ENCODE measurements at regions not wholly inside any gene's neighbourhood (a gene's known extent, or its start where the extent isn't known, plus 50 kb on each side); places are given as distances from the start of the nearest gene placed in this dataset.

- intact Hi-C loops (cut with micrococcal nuclease; ENCODE audit: unreplicated experiment), result no loop called here
- Histone ChIP-seq H3K9ac (ENCODE audit: control insufficient read depth, insufficient read depth, low read length) (no peak overlapping the region), H3K27ac (ENCODE audit: control insufficient read depth, insufficient read depth) (no peak overlapping the region), H3K4me2 (ENCODE audit: control insufficient read depth, insufficient read depth) (no peak overlapping the region), H3K36me3 (ENCODE audit: control insufficient read depth in 2 of 2, insufficient read depth in 2 of 2, low read length in 1 of 2) (no peaks in the 10 kb centered on the region), H4K20me1 (ENCODE audit: control insufficient read depth, insufficient read depth) (no peaks in the 10 kb centered on the region), H2AFZ (ENCODE audit: control insufficient read depth, low read depth, low read length) (no peak overlapping the region), H3K9me3 (replicated peaks; ENCODE audit: control insufficient read depth, insufficient read depth, low read length) (no peaks in the 10 kb centered on the region), H3K4me3 (no peak overlapping the region), H3K4me1 (ENCODE audit: control insufficient read depth, insufficient read depth, low read length) (no peaks in the 10 kb centered on the region), H3K27me3 (replicated peaks in 1 of 2; ENCODE audit: control insufficient read depth in 2 of 2, insufficient read depth in 2 of 2, low read length in 1 of 2) (no peaks in the 10 kb centered on the region), H3K79me2 (ENCODE audit: control insufficient read depth, insufficient read depth, low read length) (no peaks in the 10 kb centered on the region)
- no TSS peak for BruUV-seq (replicated peaks)
- ChIA-PET CTCF (interaction anchor here (0.6 kb wide), 1 partner anchor 84 kb away, joined by 4 read pairs; no protein-coding TSS in a partner anchor), POLR2A (no interaction called here), RAD21 (ENCODE audit: unreplicated experiment) (no interaction called here), SMC1A (ENCODE audit: uncharacterized antibody, unreplicated experiment) (interaction anchor here (0.7 kb wide), 1 partner anchor 57 kb away, joined by 3 read pairs; no protein-coding TSS in a partner anchor)
- in situ Hi-C loops (cut with MboI), result no loop called here
- ATAC-seq (no peak), DNase-seq (ENCODE audit: low read depth, low spot score) (no peak), FAIRE-seq (no peak)
- 66% methylated on average over 2 of the region's 2 CpGs for WGBS (ENCODE audit: insufficient coverage, insufficient replicate concordance, low lambda C conversion rate, missing lambda C conversion rate)
- TF ChIP-seq, protein P1, sequence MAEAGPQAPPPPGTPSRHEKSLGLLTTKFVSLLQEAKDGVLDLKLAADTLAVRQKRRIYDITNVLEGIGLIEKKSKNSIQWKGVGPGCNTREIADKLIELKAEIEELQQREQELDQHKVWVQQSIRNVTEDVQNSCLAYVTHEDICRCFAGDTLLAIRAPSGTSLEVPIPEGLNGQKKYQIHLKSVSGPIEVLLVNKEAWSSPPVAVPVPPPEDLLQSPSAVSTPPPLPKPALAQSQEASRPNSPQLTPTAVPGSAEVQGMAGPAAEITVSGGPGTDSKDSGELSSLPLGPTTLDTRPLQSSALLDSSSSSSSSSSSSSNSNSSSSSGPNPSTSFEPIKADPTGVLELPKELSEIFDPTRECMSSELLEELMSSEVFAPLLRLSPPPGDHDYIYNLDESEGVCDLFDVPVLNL (IDR thresholded peaks at IDR 0.05; ENCODE audit: low read depth, low read length), result no peak
- no peak for TF ChIP-seq NFYA (IDR thresholded peaks at IDR 0.05; ENCODE audit: borderline replicate concordance, low read depth, low read length)
- no peak for TF ChIP-seq NKRF (conservative IDR thresholded peaks at IDR 0.05)
- TF ChIP-seq, protein P2, sequence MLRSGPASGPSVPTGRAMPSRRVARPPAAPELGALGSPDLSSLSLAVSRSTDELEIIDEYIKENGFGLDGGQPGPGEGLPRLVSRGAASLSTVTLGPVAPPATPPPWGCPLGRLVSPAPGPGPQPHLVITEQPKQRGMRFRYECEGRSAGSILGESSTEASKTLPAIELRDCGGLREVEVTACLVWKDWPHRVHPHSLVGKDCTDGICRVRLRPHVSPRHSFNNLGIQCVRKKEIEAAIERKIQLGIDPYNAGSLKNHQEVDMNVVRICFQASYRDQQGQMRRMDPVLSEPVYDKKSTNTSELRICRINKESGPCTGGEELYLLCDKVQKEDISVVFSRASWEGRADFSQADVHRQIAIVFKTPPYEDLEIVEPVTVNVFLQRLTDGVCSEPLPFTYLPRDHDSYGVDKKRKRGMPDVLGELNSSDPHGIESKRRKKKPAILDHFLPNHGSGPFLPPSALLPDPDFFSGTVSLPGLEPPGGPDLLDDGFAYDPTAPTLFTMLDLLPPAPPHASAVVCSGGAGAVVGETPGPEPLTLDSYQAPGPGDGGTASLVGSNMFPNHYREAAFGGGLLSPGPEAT (IDR thresholded peaks at IDR 0.05; ENCODE audit: low read depth), result no peak
- no peak for TF ChIP-seq CREB1 (IDR thresholded peaks at IDR 0.05; ENCODE audit: low read depth)
- TF ChIP-seq, protein P3, sequence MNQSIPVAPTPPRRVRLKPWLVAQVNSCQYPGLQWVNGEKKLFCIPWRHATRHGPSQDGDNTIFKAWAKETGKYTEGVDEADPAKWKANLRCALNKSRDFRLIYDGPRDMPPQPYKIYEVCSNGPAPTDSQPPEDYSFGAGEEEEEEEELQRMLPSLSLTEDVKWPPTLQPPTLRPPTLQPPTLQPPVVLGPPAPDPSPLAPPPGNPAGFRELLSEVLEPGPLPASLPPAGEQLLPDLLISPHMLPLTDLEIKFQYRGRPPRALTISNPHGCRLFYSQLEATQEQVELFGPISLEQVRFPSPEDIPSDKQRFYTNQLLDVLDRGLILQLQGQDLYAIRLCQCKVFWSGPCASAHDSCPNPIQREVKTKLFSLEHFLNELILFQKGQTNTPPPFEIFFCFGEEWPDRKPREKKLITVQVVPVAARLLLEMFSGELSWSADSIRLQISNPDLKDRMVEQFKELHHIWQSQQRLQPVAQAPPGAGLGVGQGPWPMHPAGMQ (IDR thresholded peaks at IDR 0.05; ENCODE audit: borderline replicate concordance), result no peak
- no peak for TF ChIP-seq CBX3 (IDR thresholded peaks at IDR 0.05; ENCODE audit: borderline replicate concordance, low read depth)
- no peak for TF ChIP-seq EED (IDR thresholded peaks at IDR 0.05; ENCODE audit: low read depth)
- no peak for TF ChIP-seq MAX (IDR thresholded peaks at IDR 0.05; ENCODE audit: low read depth, low read length)
- TF ChIP-seq, protein P4, sequence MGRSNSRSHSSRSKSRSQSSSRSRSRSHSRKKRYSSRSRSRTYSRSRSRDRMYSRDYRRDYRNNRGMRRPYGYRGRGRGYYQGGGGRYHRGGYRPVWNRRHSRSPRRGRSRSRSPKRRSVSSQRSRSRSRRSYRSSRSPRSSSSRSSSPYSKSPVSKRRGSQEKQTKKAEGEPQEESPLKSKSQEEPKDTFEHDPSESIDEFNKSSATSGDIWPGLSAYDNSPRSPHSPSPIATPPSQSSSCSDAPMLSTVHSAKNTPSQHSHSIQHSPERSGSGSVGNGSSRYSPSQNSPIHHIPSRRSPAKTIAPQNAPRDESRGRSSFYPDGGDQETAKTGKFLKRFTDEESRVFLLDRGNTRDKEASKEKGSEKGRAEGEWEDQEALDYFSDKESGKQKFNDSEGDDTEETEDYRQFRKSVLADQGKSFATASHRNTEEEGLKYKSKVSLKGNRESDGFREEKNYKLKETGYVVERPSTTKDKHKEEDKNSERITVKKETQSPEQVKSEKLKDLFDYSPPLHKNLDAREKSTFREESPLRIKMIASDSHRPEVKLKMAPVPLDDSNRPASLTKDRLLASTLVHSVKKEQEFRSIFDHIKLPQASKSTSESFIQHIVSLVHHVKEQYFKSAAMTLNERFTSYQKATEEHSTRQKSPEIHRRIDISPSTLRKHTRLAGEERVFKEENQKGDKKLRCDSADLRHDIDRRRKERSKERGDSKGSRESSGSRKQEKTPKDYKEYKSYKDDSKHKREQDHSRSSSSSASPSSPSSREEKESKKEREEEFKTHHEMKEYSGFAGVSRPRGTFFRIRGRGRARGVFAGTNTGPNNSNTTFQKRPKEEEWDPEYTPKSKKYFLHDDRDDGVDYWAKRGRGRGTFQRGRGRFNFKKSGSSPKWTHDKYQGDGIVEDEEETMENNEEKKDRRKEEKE (IDR thresholded peaks at IDR 0.05), result no peak
- TF ChIP-seq BRCA1 (IDR thresholded peaks at IDR 0.05; ENCODE audit: low read depth, low read length), result no peak
- TF ChIP-seq, protein P5, sequence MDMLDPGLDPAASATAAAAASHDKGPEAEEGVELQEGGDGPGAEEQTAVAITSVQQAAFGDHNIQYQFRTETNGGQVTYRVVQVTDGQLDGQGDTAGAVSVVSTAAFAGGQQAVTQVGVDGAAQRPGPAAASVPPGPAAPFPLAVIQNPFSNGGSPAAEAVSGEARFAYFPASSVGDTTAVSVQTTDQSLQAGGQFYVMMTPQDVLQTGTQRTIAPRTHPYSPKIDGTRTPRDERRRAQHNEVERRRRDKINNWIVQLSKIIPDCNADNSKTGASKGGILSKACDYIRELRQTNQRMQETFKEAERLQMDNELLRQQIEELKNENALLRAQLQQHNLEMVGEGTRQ (IDR thresholded peaks at IDR 0.05; ENCODE audit: borderline replicate concordance, low read depth, low read length), result no peak
- TF ChIP-seq SREBF1 (IDR thresholded peaks at IDR 0.05; ENCODE audit: low read length), result no peak
- TF ChIP-seq SMARCA5 (IDR thresholded peaks at IDR 0.05), result no peak
- TF ChIP-seq TCF12 (IDR thresholded peaks at IDR 0.05; ENCODE audit: low read depth, low read length), result no peak
Observed at GRCh38 chr2:59727121-59727590, 826.3 kb downstream of the BCL11A start.

All from GM12878 (cell line).